ENCODE measurements at regions not wholly inside any gene's neighbourhood (a gene's known extent, or its start where the extent isn't known, plus 50 kb on each side); places are given as distances from the start of the nearest gene placed in this dataset.

DNA sequence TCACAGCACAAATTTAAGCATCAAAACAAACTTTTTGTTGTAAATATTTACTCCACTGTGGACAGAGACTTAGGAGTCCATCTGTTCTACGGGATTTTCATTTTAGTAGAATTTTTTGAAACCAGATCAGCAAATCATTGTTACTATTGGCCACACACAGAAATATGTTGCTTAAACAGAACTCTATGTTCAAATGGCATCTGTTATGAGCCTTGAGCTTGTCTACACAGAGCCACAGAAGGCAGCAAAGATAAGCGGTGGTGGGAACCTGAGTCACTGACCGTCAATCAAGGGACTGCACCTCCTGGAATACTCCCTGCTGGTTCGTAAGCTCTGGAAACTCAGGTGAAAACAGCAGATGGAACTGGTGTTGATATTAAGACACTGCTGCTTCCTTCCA is 156.8 kb downstream of the TMEM200C start:
- WGBS, 5 donors = 27 to 51% (median 38%) methylated on average over 4 of the region's 4 CpGs
- no peaks in the 10 kb centered on the region for H3K27me3 ChIP-seq
- TF ChIP-seq EP300 (IDR thresholded peaks at IDR 0.05) (no peak), POLR2AphosphoS5 (IDR thresholded peaks at IDR 0.05) (no peak), POLR2A (IDR thresholded peaks at IDR 0.05) (no peak)
- TF ChIP-seq, protein P1, sequence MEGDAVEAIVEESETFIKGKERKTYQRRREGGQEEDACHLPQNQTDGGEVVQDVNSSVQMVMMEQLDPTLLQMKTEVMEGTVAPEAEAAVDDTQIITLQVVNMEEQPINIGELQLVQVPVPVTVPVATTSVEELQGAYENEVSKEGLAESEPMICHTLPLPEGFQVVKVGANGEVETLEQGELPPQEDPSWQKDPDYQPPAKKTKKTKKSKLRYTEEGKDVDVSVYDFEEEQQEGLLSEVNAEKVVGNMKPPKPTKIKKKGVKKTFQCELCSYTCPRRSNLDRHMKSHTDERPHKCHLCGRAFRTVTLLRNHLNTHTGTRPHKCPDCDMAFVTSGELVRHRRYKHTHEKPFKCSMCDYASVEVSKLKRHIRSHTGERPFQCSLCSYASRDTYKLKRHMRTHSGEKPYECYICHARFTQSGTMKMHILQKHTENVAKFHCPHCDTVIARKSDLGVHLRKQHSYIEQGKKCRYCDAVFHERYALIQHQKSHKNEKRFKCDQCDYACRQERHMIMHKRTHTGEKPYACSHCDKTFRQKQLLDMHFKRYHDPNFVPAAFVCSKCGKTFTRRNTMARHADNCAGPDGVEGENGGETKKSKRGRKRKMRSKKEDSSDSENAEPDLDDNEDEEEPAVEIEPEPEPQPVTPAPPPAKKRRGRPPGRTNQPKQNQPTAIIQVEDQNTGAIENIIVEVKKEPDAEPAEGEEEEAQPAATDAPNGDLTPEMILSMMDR (IDR thresholded peaks at IDR 0.05) = no peak
- no peak overlapping the region for H3K27ac ChIP-seq
- DNase-seq = no peak
- no peak overlapping the region for H3K4me3 ChIP-seq
- H3K9me3 ChIP-seq = no peaks in the 10 kb centered on the region
- H3K36me3 ChIP-seq = no peaks in the 10 kb centered on the region
- intact Hi-C loops (cut with DNase I; ENCODE audit: low total_unique reads) = no loop called here
- no peaks in the 10 kb centered on the region for H3K4me1 ChIP-seq

DNA sequence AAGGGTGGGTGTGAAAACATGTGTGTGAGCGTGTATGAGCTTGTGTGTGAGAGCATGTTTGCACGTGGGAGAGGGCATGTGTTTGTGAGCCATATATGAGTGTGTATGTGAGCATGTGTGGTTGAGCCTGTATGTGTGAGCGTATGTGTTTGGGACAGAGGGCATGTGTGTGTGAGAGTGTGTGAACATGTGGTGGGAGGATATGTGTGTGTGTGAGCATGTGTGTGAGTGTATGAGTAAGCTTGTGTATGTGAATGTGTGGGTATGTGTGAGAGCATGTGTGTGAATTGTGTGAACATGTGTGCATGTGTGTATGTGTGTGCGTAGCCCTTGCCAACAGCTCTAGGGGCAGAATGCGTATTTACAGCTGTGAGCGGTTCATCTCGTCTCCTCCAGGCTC is 163.0 kb downstream of the TMEM200C start:
- Histone ChIP-seq H3K4me1 (no peaks in the 10 kb centered on the region), H3K4me3 (no peak overlapping the region), H3K27ac (no peak overlapping the region), H3K36me3 (no peaks in the 10 kb centered on the region), H3K9me3 (no peaks in the 10 kb centered on the region), H3K27me3 (peaks cover 0 to 5% (median 0%) of the 10 kb centered on the region in 3 donors)
- intact Hi-C loops (cut with DNase I; ENCODE audit: low total_unique reads) = no loop called here
- TF ChIP-seq POLR2AphosphoS5 (IDR thresholded peaks at IDR 0.05) = no peak
- TF ChIP-seq, protein P1 (IDR thresholded peaks at IDR 0.05) = no peak
- no peak for TF ChIP-seq POLR2A (IDR thresholded peaks at IDR 0.05)
- TF ChIP-seq EP300 (IDR thresholded peaks at IDR 0.05) = no peak
- WGBS, 5 donors = 86 to 94% (median 91%) methylated on average over 7 of the region's 7 CpGs
- no peak for DNase-seq

DNA sequence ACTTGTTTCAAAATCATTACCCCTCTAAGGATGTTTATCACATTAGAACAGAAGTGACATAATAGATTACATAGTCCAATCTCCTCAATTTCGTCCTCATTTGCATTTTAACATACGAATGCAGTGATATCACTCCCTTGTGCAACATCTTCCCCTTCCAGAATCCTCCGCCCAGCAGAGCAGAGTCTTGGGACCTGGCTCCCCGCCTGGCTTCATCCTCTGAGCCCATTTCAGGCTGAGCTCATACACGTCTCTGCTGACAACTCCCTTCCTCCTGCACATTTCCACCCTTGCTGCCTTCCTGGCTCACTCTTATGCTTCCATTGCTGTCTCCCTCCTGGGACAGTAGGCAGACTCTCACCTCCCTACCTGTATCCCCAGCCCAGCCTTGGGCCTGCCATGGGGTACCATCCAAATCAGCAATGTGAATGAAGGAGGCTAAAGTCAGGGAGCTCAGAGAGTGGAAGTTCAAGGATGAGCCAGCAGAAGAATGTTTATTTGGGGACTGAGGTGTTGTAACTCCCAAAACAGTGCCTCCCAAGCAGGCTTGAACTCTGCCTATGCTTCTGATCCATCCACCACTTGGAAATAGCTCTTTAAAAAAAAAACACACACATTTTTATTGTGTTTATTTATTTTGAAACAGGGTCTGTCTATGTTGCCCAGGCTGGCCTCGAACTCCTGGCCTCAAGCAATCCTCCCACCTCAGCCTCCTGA is 165.2 kb downstream of the TMEM200C start:
- 58 to 69% (median 62%) methylated on average over 6 of the region's 6 CpGs for WGBS, 5 donors
- no peak overlapping the region for H3K27ac ChIP-seq
- H3K36me3 ChIP-seq = no peaks in the 10 kb centered on the region
- TF ChIP-seq POLR2A (IDR thresholded peaks at IDR 0.05) (no peak), EP300 (IDR thresholded peaks at IDR 0.05) (no peak), POLR2AphosphoS5 (IDR thresholded peaks at IDR 0.05) (no peak)
- TF ChIP-seq, protein P1 (IDR thresholded peaks at IDR 0.05) = no peak
- H3K9me3 ChIP-seq = no peaks in the 10 kb centered on the region
- H3K4me3 ChIP-seq = no peak overlapping the region
- H3K4me1 ChIP-seq = no peaks in the 10 kb centered on the region
- intact Hi-C loops (cut with DNase I; ENCODE audit: low total_unique reads) = no loop called here
- H3K27me3 ChIP-seq = peaks cover 0 to 5% (median 0%) of the 10 kb centered on the region in 3 donors
- no peak for DNase-seq

GRCh38 chr18:5728531-5728930 is 166.8 kb downstream of the TMEM200C start:
- 14 to 24% (median 18%) methylated on average over 5 of the region's 5 CpGs for WGBS, 5 donors
- Histone ChIP-seq H3K27me3 (peaks cover 0 to 5% (median 0%) of the 10 kb centered on the region in 3 donors), H3K36me3 (no peaks in the 10 kb centered on the region), H3K4me3 (no peak overlapping the region), H3K4me1 (no peaks in the 10 kb centered on the region), H3K9me3 (no peaks in the 10 kb centered on the region), H3K27ac (no peak overlapping the region)
- intact Hi-C loops (cut with DNase I; ENCODE audit: low total_unique reads) = no loop called here
- TF ChIP-seq POLR2AphosphoS5 (IDR thresholded peaks at IDR 0.05) (no peak), POLR2A (IDR thresholded peaks at IDR 0.05) (no peak), EP300 (IDR thresholded peaks at IDR 0.05) (no peak)
- TF ChIP-seq, protein P1 (IDR thresholded peaks at IDR 0.05) = no peak
- no peak for DNase-seq
